T-helper 2 cell (primary cell): ENCODE measurements at regions not wholly inside any gene's neighbourhood (a gene's known extent, or its start where the extent isn't known, plus 50 kb on each side); places are given as distances from the start of the nearest gene placed in this dataset.
A peak's percentile ranks its signal among the peaks of the same experiment; 100 is the strongest.
"Not testable (repeated sequence)": the region's sequence is repeated elsewhere in the genome, so short reads cannot be mapped to it uniquely, and the experiment has no call there.

Experiments used
- DNase-seq, 5 experiments: peaks; one replicate each; pipeline versions ENCODE4 v3.0.0 to v3.0.0-alpha.2; 2012 to 2022

DNA sequence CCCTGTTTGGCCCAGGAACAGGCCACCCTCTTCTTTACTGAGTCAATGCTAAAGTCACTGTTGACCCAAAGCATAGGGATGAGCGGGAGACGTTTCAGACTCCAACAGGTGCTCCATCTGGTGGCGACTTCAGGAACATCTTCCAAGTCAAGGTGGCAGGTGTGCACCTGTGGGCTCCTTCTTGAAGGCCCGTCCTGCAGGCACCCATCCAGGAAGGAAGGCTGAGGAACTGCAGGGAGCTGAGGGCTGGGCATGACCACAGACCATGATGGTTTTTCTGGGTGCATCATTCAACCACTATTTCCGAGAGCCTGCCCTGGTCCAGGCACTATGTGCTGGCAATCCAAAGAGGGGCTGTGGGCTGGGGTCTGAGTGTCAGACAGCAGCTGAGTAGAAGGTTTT is 142.8 kb downstream of the NDUFA10 start:
- DNase-seq: peak in 4 of 5 experiments; percentile 13 to 54 (median 40)

DNA sequence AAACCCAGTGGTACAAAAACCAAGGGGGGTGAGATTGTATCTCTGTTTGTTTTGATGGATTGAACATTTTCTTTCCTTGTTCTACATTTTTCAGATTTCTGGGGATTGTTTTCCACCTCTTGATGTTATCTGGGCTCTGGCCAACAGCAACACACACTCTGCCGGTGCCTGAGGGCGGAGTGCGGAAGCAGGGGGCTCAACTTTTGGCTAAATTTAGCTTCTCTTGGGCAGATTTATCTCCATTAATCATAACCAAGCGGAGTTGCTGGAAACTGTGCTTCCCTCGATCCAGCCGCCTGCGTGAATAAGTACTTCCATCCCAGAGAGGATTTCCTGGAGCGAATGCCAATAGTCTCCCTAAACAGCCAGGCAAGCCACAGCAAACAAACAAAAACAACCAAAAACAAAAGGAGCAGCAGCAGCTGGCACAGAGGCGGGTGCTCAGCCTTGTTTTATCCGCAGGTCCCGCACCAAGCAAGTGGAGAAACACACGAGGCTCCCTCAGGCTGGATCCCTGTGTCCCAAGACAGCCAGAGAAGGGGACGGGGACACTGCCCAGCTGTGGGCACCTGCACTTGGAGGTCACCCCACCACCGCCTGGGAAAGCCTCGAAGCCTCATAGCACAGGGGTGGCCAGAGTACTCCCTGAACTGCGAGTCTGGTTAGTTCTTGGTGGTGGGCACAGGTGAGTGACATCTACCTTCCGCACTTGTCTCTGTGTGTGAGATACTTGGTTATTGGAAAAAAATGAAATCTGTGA is 143.4 kb downstream of the NDUFA10 start:
- DNase-seq: no peak

DNA sequence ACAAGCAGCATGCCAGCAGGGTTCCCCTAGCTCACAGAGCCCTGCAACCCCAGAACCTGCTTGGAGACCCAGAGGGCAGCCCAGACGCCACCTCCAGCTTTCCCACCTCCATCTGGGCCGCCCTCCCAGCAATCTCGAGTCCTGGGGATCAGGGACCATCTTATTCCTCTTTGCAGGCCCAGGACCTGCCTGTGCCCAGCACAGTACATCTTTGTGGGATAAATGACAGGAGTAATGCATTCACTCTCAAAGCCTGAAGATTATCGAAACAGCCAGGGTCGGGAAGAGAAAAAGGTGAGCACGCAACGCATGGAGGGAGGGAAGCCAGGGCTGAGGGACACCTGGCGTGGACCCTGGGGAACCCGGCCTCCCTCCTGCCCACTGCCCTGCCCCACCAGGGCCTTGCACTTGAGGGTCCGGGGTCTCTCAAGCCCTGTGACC is 144.1 kb downstream of the NDUFA10 start:
- no peak for DNase-seq

DNA sequence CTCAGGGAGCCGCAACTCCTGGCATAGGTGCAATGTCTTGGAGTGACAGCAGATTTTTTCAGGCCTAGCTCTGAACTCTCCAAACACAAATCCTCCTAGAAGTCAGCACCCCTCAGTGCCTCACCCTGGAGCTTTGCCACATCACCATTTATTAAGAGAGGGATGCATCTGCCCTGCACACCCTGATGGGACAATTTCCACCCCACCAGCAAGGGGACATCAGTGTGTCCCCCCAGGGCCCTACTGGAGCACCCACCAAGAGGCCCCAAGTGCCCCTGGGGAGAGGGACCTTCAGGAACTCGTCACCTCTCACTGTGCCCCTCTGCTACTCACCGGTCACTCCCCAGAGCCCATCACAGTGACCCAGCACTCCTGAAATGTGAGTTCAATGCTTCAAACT is 144.7 kb downstream of the NDUFA10 start:
- DNase-seq: no peak

DNA sequence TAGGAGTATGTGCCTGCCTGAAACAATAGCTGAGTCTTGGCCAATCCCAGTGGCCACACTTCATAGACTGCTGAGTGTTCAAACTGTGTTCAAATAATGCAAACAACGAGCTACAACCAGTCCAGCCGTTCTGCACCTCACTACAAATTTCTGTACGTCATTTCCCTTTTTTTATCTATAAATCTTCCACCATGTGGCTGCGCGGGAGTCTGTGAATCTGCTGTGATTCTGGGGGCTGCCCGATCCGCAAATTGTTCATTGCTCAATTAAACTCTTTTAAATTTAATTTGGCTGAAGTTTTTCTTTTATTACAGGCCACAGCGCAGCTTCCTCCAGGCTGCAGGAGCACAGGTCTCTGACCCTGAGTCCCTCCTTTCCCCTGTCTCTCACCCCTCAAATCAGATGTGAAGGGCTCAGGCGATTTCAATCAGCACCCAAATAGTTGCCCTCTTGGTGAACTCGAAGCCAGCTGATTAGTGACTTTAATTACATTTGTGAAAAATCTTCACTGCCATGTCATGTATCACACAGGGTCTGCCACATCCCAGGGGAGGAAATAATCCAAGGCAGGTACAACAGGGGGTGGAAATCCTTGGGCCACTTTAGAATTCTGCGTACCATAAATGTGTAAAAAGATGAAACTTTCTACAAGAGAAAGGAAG is 145.6 kb downstream of the NDUFA10 start:
- peak in 1 of 5 experiments; percentile 21 for DNase-seq

DNA sequence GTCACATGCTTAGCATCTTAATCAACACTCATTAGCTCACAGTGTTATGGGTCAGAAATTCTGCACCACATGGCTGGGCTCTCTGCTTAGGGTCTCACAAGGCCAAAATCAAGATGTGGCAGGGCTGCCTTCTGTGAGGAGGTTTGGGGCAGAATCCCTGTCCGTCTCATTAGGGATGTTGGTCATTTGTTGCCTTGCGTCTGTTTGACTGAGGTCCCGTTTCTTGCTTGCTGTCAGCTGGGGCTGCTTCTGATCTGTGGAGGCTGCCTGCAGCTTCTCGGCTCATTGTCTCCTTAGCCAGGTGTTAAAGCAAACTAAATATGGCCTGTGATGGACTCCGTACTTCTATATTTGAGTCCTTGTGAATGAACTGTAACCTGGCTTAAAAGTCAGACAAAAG is 146.5 kb downstream of the NDUFA10 start:
- no peak for DNase-seq

GRCh38 chr2:239876948-239877289 is 148.2 kb downstream of the NDUFA10 start:
- no peak for DNase-seq

- no peak for DNase-seq
Measured at GRCh38 chr2:239876271-239876947, 148.7 kb downstream of the NDUFA10 start.

- no peak for DNase-seq
Measured at GRCh38 chr2:239874636-239875356, 150.3 kb downstream of the NDUFA10 start.

GRCh38 chr2:239873656-239874635 is 151.2 kb downstream of the NDUFA10 start:
- no peak for DNase-seq

DNA sequence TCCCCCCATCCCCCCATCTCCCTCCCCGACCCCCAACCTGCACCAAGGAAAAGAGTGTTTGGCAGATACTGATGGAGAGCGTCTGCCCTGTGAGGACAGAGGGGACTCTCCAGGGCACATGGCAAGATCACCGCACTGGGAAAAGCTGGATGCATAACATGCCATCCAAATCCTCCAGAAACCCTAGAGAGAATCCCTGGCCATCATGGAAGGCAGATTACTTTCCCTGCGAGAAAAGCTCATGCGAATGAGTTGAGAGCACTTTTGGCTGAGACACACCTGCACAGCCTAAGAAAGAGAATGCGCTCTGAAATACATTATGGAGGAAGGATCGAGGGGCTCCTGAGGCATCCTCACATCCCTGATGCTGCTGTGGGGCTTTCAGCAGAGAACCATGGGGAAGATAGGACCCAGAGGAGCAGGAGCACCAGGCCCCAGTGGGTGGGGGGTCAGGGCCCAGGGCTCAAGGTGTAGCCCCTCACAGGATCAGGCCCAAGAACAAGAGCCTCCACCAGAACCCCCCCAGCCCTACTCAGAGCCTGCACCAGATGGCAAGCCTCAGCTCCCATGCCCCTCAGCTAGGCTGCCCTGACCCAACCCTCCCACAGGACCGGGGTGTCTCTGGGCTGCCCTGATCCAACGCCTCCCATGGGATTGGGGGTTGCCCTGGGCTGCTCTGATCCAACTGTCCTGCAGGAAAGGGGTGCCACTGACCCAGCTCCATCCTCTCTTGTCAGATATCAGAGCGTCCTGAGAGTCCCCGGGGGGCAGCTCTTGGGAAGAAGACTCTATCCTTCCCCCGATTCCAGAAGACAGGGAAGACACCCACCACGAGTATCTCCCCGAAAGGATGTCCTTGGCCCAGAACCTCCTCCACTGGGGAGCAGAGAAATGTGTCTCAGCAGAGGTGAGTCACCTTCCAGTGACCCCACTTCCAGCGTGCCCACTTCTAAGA is 153.4 kb downstream of the NDUFA10 start:
- no peak for DNase-seq

GRCh38 chr2:239870863-239871262 is 154.3 kb downstream of the NDUFA10 start:
- no peak for DNase-seq

GRCh38 chr2:239870276-239870675 is 154.9 kb downstream of the NDUFA10 start:
- no peak for DNase-seq

GRCh38 chr2:239869272-239870155 is 155.6 kb downstream of the NDUFA10 start:
- no peak for DNase-seq

DNA sequence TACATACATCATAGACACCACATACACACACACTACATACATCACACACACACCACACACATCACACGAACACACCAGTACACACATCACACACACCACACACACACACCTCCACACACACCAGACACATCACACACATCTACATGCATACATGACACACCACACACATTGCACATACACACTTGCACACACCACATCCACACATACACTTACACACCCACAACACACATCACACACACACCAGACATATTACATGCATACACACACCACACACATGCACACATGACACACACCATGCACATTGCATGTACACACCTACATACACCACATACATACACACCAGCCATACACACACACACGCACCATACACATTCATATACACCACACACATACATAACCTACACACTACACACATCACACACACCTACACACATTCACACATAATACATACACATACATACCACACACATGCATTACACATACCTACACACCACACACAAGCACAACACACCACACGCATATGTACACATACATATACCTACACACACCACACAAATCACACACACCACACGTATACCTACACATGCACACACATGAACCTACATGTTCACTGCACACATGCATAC is 156.5 kb downstream of the NDUFA10 start:
- DNase-seq: no peak

DNA sequence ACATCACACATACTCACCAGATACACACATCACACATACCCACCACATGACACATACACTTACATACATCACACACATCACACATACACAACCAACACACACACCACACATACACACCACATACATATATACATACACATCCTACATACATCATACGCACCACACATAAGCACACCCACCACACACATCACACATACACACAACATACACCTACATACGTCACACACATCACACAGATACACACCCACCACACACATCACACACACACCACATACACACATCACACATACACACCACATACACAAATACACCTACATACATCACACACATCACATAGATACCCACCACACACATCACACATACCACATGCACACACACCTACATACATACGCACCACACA is 158.4 kb downstream of the NDUFA10 start:
- DNase-seq: no peak

DNA sequence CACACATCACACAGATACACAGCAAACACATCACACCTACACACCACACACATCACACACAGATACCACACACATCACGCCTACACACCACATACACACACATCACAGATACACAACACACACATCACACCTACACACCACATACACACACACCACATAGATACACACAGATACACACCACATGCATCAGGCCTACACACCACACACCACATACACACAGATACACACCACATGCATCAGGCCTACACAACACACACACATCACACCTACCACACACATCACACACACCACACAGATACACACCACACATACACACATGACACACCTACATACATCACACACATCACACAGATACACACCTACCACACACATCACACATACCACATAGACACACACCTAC is 158.8 kb downstream of the NDUFA10 start:
- DNase-seq: no peak

GRCh38 chr2:239865856-239866255 is 159.3 kb downstream of the NDUFA10 start:
- DNase-seq: not testable (repeated sequence)

GRCh38 chr2:239865059-239865639 is 160.0 kb downstream of the NDUFA10 start:
- DNase-seq: no peak
